Choroid plexus epithelial cell (primary cell): ENCODE measurements at regions not wholly inside any gene's neighbourhood (a gene's known extent, or its start where the extent isn't known, plus 50 kb on each side); places are given as distances from the start of the nearest gene placed in this dataset.
"Not testable (repeated sequence)": the region's sequence is repeated elsewhere in the genome, so short reads cannot be mapped to it uniquely, and the experiment has no call there.

Source experiments
- DNase-seq: peaks from one replicate; pipeline ENCODE4 v3.0.0-alpha.2; 2010; ENCODE audit warnings: low read depth
- H3K4me3 ChIP-seq: 2 replicates; pipeline ENCODE4 v1.5.1; 2011; ENCODE audit warnings: low read depth, mild to moderate bottlenecking, control low read depth, low read length, moderate library complexity
- TF ChIP-seq, protein P1 (sequence below): conservative IDR thresholded peaks from 2 replicates; pipeline ENCODE4 v1.5.1; 2011; ENCODE audit warnings: low read depth, mild to moderate bottlenecking, control low read depth, inconsistent platforms, low read length, moderate library complexity

DNA sequence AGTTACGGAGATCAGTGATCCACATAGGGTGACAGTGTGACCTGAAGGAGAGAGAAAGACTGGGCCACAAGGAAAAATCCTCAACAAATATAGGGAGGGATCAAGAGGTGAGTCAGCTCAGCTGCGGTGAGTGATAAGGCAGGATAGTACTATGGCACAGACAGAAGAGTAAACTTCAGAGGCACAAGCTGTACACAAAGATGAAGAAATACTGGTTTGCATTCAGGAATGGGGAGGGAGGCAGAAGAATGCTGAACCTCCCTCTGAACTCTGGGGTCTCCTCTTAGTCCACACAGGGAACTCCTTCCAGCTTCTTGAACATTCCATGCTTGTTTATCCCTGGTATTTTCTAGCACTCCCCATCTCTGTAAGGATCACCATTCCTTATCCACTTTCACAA, 162.7 kb downstream of the BARX2 start:
- DNase-seq, result no peak
- H3K4me3 ChIP-seq, result no peak overlapping the region
- TF ChIP-seq, protein P1, sequence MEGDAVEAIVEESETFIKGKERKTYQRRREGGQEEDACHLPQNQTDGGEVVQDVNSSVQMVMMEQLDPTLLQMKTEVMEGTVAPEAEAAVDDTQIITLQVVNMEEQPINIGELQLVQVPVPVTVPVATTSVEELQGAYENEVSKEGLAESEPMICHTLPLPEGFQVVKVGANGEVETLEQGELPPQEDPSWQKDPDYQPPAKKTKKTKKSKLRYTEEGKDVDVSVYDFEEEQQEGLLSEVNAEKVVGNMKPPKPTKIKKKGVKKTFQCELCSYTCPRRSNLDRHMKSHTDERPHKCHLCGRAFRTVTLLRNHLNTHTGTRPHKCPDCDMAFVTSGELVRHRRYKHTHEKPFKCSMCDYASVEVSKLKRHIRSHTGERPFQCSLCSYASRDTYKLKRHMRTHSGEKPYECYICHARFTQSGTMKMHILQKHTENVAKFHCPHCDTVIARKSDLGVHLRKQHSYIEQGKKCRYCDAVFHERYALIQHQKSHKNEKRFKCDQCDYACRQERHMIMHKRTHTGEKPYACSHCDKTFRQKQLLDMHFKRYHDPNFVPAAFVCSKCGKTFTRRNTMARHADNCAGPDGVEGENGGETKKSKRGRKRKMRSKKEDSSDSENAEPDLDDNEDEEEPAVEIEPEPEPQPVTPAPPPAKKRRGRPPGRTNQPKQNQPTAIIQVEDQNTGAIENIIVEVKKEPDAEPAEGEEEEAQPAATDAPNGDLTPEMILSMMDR, result no peak

DNA sequence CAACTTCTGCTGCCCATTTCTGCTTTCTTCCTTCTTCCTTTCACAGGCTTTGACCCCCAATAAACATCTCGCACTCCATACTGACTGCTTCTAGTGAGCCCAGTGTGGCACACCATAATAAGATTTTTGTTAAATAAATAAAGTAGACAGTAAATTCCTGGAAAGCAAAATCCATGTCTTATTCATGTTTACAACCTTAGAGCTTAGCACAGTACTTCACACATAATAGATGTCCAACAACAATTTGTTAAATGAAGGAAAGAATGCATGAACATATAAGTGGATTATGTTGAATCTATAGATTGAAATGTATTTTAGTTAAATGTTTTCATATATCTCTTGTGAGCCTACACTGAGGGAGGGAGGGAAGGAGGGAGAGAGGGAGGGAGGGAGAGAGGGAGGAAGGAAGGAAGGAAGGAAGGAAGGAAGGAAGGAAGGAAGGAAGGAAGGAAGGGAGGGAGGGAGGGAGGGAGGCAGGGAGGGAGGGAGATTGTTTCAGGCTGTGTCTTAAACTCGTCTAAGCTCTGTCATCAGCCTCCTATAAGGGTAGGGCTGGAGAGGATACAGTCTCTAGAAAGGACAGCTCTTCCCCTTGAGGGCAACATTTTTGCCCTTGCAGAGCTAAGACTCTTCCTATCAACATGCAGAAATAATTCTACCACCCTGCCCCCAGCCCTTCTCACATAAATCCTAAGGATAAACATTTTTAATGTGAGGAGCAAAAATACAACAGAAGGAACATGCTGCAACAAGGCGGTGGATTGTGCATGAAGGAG, 168.1 kb downstream of the BARX2 start:
- TF ChIP-seq, protein P1, result no peak
- no peak for DNase-seq
- no peak overlapping the region for H3K4me3 ChIP-seq

DNA sequence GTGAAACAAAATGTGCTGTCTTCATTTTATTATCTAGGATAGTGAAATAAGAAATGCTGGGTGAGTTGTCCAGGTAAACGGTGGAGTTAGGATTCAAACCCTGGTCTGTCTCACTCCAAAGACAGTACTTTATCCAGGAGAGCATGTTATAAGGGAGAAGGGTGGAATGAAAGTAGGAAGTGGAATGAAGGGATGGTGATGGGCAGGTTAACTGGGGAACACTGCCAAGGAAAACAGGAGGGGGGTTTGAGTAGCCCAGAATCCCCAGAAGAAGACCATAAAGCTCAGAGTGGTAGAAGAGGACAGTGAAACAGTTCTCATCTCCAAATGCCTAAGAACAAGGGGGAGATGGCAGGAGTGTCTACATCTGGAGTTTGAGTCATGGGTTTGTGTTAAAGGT, 169.0 kb downstream of the BARX2 start:
- TF ChIP-seq, protein P1, result no peak
- no peak overlapping the region for H3K4me3 ChIP-seq

DNA sequence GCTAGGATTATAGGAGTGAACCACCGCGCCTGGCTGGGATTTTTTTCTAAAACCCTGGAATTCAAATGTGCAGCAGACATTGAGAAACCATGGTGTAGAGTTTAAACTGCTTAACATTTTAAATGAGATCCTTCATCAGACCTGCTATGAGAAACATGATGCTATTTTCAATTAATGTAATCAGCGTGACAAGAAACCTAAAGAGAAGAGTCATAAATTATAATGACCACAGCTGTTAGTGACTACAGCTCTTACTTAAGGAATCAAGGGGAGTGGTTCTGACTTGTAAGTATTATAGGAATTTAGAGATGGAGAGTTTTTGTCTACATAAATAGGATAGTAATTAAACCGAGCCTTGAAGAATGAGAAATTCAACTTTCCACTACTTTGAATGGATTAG, 170.6 kb downstream of the BARX2 start:
- TF ChIP-seq, protein P1, result no peak
- no peak for DNase-seq
- no peak overlapping the region for H3K4me3 ChIP-seq

More for the DNA sequence above, 169.0 kb downstream of the BARX2 start:
- no peak for DNase-seq

DNA sequence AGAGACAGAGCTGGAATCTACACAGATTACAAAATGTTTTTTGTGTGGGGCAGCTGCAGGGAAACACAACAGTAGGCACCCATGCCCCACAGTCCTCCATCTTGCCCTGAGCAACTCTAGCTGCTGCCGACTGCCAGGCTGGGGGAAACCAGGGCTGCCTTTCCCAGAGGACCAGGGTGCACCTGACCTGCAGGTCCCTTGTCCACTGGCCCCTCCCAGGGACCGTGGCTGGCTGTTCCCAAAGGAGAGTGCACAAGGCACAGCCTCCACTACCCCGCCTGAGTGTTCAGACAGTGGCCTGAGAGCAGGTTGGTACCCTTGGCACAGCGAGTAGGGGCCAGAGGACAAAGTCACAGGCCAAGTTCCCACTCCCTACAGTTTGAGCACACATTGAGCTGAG, 181.8 kb downstream of the BARX2 start:
- H3K4me3 ChIP-seq, result no peak overlapping the region
- no peak for DNase-seq
- TF ChIP-seq, protein P1, result no peak

DNA sequence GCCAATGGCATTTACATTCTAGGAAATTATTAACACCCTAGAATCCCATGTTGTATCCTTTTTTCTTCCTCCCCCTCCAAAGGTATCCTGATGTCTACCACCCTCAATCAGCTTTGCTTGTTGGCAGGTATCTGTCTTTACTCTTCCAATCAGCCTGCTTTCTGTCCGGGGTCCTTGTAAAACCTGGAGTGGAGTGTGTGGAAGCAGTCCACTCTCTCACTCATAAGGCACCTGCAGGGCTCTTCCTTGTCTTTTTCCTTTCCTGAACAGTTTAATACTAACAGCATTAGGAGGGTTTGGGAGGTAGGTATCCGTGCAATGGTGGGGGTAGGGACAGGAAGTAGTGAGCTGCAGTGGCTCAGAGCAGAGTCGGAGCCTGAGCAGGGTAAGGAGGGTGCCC, 193.4 kb downstream of the BARX2 start:
- H3K4me3 ChIP-seq, result no peak overlapping the region
- TF ChIP-seq, protein P1, result no peak
- no peak for DNase-seq

DNA sequence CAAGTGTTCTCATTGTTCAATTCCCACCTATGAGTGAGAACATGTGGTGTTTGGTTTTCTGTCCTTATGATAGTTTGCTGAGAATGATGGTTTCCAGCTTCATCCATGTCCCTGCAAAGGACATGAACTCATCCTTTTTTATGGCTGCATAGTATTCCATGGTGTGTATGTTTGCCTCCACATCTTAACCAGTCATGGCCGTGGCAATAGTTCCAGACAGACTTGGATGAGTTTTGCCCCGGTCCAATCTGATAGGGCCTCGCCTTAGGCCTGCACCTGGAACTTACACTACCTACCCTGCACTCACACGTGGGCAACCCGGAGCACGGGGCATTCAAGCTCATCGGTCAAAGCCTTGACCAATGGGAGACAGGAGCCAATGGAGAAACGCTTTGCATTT, 197.0 kb downstream of the BARX2 start:
- DNase-seq, H3K4me3 ChIP-seq: not testable (repeated sequence)

DNA sequence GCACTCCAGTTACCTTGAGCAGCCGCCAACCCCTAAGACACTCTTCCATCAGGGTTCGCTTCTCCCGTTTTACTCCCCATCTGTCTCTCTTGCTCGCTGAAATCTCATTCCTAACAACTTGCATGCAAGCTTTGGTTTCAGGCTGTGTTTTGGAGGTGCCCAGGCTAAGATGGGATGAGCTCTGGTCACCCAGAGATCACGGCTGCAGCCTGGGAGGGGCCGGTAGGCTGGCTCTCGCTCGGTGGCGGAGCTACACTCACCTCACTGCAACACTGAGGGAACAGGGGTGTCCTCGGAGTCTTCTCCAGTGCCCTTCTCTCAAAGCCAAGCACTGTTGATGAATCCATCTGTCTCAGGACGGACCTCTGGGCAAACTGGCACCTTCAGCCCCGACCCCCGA, 197.5 kb downstream of the BARX2 start:
- DNase-seq, result no peak
- TF ChIP-seq, protein P1, result no peak
- no peak overlapping the region for H3K4me3 ChIP-seq
